Effector memory CD8-positive, alpha-beta T cell (primary cell): ENCODE measurements at regions not wholly inside any gene's neighbourhood (a gene's known extent, or its start where the extent isn't known, plus 50 kb on each side); places are given as distances from the start of the nearest gene placed in this dataset.
A peak's percentile ranks its signal among the peaks of the same experiment; 100 is the strongest.
"Not testable (repeated sequence)": the region's sequence is repeated elsewhere in the genome, so short reads cannot be mapped to it uniquely, and the experiment has no call there.

Experiments
- ATAC-seq: fragments of 150-1000 bp; cut with Tn5 transposase; replicated peaks from 2 replicates; pipeline ENCODE4 v1.10.0; 2021; ENCODE audit warnings: mild to moderate bottlenecking, moderate library complexity
- DNase-seq, 3 experiments: peaks; one replicate each; pipeline ENCODE4 v3.0.0; 2021
- H3K27ac Mint-ChIP-seq, 2 donors: one replicate each; pipeline ENCODE4 v1.8.0; 2022; ENCODE audit warnings: mild to moderate bottlenecking in 2 of 2, mixed read lengths in 2 of 2, moderate library complexity in 2 of 2
- H3K27me3 Mint-ChIP-seq, 2 donors: one replicate each; pipeline ENCODE4 v1.8.0; 2022; ENCODE audit warnings: mixed read lengths in 2 of 2
- H3K36me3 Mint-ChIP-seq: one replicate; pipeline ENCODE4 v1.8.0; 2022; ENCODE audit warnings: mild to moderate bottlenecking, moderate library complexity, mixed read lengths; ENCODE audit not compliant: insufficient read depth
- H3K4me1 Mint-ChIP-seq, 2 donors: one replicate each; pipeline ENCODE4 v1.8.0; 2022; ENCODE audit warnings: low read depth in 2 of 2, mixed read lengths in 2 of 2
- H3K4me3 Mint-ChIP-seq, 2 donors: one replicate each; pipeline ENCODE4 v1.8.0; 2022; ENCODE audit warnings: mild to moderate bottlenecking in 2 of 2, mixed read lengths in 2 of 2, moderate library complexity in 2 of 2
- H3K9me3 Mint-ChIP-seq, 2 donors: one replicate each; pipeline ENCODE4 v1.8.0; 2022; ENCODE audit warnings: mixed read lengths in 2 of 2

DNA sequence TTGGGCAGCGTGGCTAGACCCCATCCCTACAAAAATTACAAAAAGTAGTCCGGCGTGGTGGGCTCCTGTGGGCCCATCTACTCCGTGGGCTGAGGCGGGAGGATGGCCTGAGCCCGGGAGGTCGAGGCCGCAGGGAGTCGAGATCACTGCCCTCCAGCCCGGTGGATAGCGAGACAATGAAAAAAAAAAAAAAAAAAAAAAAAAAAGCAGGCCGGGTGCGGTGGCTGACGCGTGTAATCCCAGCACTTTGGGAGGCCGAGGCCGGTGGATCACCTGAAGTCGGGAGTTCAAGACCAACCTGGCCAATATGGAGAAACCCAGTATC, 110.5 kb upstream of the LPCAT1 start:
- H3K9me3 Mint-ChIP-seq: no peaks in the 10 kb centered on the region
- no peaks in the 10 kb centered on the region for H3K27me3 Mint-ChIP-seq
- DNase-seq (no peak), ATAC-seq (no peak)
- H3K4me3 Mint-ChIP-seq: peak overlapping the region; percentile 95 to 96
- peaks cover 13 to 16% of the 10 kb centered on the region in 2 donors for H3K4me1 Mint-ChIP-seq
- peaks cover 9% of the 10 kb centered on the region for H3K36me3 Mint-ChIP-seq
- peak overlapping the region; percentile 91 to 96 for H3K27ac Mint-ChIP-seq

DNA sequence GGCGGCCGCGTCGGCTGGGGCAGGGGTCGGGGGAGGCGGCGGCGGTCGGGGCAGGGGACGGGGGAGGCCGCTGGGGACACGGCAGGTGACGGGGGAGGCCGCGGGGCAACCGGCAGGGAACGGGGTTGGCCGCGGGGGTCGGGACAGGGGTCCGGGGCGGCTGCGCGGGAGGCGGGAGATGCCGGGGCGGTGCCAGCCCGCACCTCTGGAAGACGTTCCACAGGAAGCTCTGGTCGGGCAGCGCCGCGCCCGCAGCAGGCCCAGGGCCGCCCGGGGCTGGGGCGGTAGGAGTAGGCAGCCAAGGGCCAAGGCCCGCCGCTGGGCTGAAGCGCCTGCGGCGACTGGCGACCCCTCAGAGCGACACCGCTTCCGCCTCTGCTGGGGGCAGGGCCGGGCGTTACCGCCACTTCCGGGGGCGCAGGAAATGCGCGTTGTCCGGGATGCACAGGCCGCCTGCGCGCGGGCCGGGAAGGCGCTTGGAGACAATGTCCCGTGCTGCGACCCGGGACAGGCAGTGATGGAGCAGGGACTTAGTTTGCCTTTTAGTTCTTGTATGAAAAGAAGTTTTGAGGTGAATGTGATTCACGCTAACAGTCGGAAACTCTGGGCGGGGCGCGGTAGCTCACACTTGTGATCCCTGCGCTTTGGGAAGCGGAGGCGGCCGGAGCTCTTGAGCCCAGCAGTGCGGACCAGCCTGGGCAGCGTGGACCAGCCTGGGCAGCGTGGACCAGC, 110.0 kb upstream of the LPCAT1 start:
- Mint-ChIP-seq H3K27me3 (no peaks in the 10 kb centered on the region), H3K9me3 (no peaks in the 10 kb centered on the region), H3K4me3 (peak overlapping the region; percentile 95 to 96), H3K36me3 (peaks cover 9% of the 10 kb centered on the region), H3K27ac (peak overlapping the region; percentile 91 to 96), H3K4me1 (peaks cover 13 to 16% of the 10 kb centered on the region in 2 donors)
- peak; percentile 93 for ATAC-seq
- DNase-seq: peak; percentile 44 to 55 (median 53)

DNA sequence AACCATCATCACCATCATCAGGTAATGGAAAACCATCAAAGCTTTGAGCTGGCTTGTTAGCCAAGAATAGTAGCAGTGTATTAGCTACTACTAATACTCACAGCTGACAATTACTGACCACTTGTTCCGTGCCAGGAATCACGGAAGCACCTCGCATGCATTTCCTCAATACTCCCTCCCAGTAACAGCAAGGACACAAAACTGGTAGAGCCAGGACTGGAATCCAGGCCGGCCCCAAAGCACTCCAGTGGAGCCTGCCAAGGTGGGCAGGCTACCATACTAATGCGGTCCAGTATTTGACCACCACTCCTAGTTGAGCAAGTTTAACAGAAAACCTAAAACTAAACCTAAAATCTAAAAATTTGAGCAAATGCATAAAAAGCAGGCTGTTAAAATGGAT, 107.2 kb upstream of the LPCAT1 start:
- peaks cover 13% of the 10 kb centered on the region for H3K36me3 Mint-ChIP-seq
- peak overlapping the region in 1 of 2 donors; percentile 10 for H3K27ac Mint-ChIP-seq
- H3K9me3 Mint-ChIP-seq, H3K27me3 Mint-ChIP-seq, DNase-seq, H3K4me3 Mint-ChIP-seq, ATAC-seq: not testable (repeated sequence)
- H3K4me1 Mint-ChIP-seq: peaks cover 13 to 16% of the 10 kb centered on the region in 2 donors

DNA sequence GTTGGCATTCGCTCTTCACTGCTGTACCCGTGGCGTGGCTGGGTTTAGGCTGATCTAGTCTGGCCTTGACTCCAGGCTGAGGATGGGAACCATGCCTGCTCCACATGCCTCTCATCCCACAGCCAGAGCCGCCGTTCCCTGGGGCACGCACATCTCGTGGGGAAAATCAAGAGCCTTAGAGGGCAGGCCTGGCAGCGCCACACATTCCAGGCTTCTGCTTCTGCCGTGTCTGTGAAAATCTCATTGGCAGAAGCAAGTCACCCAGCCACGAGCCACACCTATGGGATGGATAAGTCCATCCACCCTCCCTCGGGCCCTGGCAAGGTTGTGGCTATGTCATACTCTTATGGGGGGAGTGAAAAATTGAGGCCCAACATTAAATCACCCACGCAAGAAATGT, 102.6 kb upstream of the LPCAT1 start:
- H3K27ac Mint-ChIP-seq, H3K4me3 Mint-ChIP-seq, DNase-seq, ATAC-seq, H3K27me3 Mint-ChIP-seq, H3K9me3 Mint-ChIP-seq, H3K36me3 Mint-ChIP-seq: not testable (repeated sequence)
- peaks cover 21 to 23% of the 10 kb centered on the region in 2 donors for H3K4me1 Mint-ChIP-seq

DNA sequence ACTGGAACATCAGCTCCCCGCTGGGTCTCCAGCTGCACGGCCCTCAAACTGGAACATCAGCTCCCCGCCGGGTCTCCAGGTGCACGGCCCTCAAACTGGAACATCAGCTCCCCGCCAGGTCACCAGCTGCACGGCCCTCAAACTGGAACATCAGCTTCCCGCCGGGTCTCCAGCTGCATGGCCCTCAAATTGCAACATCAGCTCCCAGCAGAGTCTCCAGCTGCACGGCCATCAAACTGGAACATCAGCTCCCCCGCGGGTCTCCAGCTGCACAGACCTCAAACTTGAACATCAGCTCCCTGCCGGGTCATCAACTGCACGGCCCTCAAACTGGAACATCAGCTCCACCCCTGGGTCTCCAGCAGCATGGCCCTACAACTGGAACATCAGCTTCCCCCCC, 95.8 kb upstream of the LPCAT1 start:
- Mint-ChIP-seq H3K4me1 (peaks cover 27 to 31% of the 10 kb centered on the region in 2 donors), H3K36me3 (peaks cover 13% of the 10 kb centered on the region)
- H3K27ac Mint-ChIP-seq, DNase-seq, ATAC-seq, H3K9me3 Mint-ChIP-seq, H3K4me3 Mint-ChIP-seq, H3K27me3 Mint-ChIP-seq: not testable (repeated sequence)

GRCh38 chr5:1618296-1618865, 94.6 kb upstream of the LPCAT1 start:
- ATAC-seq, H3K9me3 Mint-ChIP-seq, H3K4me3 Mint-ChIP-seq, H3K27me3 Mint-ChIP-seq, H3K27ac Mint-ChIP-seq, DNase-seq, H3K36me3 Mint-ChIP-seq: not testable (repeated sequence)
- peaks cover 20 to 21% of the 10 kb centered on the region in 2 donors for H3K4me1 Mint-ChIP-seq

GRCh38 chr5:1617236-1617755, 93.5 kb upstream of the LPCAT1 start:
- not testable (repeated sequence) for ATAC-seq, DNase-seq, H3K4me3 Mint-ChIP-seq, H3K9me3 Mint-ChIP-seq, H3K27me3 Mint-ChIP-seq, H3K27ac Mint-ChIP-seq, H3K36me3 Mint-ChIP-seq
- peaks cover 18 to 20% of the 10 kb centered on the region in 2 donors for H3K4me1 Mint-ChIP-seq

GRCh38 chr5:1613515-1613914, 89.8 kb upstream of the LPCAT1 start:
- not testable (repeated sequence) for H3K27me3 Mint-ChIP-seq

DNA sequence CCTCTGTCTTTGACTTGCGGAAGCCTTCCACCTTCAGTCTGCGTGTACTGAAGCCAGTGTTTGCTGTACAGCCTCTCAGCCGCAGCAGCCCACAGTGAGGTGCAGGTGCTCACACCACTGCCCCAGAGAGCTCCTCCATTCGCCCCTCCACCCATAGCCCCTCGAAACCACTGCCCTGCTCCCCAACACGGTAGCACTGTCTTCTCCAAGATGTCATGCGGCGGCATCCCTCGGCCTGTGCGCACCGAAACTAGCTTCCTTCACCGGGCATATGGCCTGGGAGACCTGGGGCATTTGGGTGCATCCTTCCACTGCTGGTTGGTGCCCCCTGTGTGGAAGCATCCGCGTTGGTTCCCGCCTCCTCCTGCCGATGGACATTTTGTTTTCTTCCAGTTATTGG, 86.8 kb upstream of the LPCAT1 start:
- not testable (repeated sequence) for ATAC-seq, H3K36me3 Mint-ChIP-seq, H3K27me3 Mint-ChIP-seq

More at GRCh38 chr5:1613515-1613914, 89.8 kb upstream of the LPCAT1 start:
- not testable (repeated sequence) for H3K9me3 Mint-ChIP-seq, H3K36me3 Mint-ChIP-seq, DNase-seq, ATAC-seq, H3K4me3 Mint-ChIP-seq, H3K27ac Mint-ChIP-seq, H3K4me1 Mint-ChIP-seq

DNA sequence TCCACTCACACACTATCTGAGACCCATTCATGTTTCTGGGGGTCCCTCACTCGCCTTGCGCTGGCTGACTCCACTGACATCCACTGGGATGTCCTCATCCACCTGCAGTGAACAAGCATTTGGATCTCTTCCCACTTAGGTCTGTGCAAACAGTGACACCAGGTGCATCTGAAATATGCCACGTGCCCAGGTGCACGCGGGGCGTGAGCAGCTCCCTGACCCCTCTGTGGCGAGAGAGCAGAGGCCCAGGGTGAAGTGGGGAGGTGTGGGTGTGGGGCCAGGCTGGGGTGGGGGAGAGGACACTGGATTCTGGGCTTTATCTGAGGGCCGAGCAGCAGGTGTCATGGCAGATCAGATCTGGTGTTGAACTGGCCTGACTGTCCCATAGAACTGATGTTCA, 85.4 kb upstream of the LPCAT1 start:
- not testable (repeated sequence) for H3K27ac Mint-ChIP-seq, DNase-seq, ATAC-seq, H3K9me3 Mint-ChIP-seq, H3K4me1 Mint-ChIP-seq, H3K36me3 Mint-ChIP-seq, H3K27me3 Mint-ChIP-seq
- H3K4me3 Mint-ChIP-seq: peak overlapping the region; percentile 48 to 49

More for the DNA sequence above, 86.8 kb upstream of the LPCAT1 start:
- not testable (repeated sequence) for H3K4me3 Mint-ChIP-seq, DNase-seq, H3K4me1 Mint-ChIP-seq, H3K9me3 Mint-ChIP-seq, H3K27ac Mint-ChIP-seq

- H3K27ac Mint-ChIP-seq, H3K9me3 Mint-ChIP-seq, H3K27me3 Mint-ChIP-seq, H3K4me1 Mint-ChIP-seq, H3K36me3 Mint-ChIP-seq: not testable (repeated sequence)
- DNase-seq (peak in 1 of 3 experiments; percentile 6), ATAC-seq (peak; percentile 85)
- H3K4me3 Mint-ChIP-seq: peak overlapping the region in 1 of 2 donors; percentile 48
Observed at GRCh38 chr5:1608336-1608735, 84.6 kb upstream of the LPCAT1 start.

DNA sequence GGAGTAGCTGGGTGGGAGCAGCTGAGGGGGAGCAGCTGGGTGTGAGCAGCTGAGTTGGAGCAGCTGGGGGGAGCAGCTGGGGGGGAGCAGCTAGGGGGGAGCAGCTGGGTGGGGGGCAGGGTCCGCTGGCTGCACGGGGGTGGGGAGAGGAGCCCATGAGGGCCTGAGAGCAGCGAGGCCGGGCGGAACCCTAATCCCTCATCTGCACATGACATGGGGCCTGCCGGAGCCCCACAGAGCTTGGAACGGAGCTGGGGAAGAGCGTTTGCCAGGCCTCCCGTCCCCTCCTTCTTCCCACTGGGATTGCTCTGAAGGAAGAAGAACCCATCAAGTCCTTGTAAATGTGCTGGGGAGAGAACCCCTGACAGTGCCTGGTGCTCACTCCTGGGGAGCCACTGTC, 83.2 kb upstream of the LPCAT1 start:
- H3K27ac Mint-ChIP-seq, H3K9me3 Mint-ChIP-seq, DNase-seq, H3K36me3 Mint-ChIP-seq, H3K4me3 Mint-ChIP-seq, H3K4me1 Mint-ChIP-seq, ATAC-seq, H3K27me3 Mint-ChIP-seq: not testable (repeated sequence)

GRCh38 chr5:1603916-1604315, 80.2 kb upstream of the LPCAT1 start:
- H3K27me3 Mint-ChIP-seq, H3K36me3 Mint-ChIP-seq, H3K4me3 Mint-ChIP-seq, DNase-seq, ATAC-seq, H3K9me3 Mint-ChIP-seq, H3K27ac Mint-ChIP-seq, H3K4me1 Mint-ChIP-seq: not testable (repeated sequence)

DNA sequence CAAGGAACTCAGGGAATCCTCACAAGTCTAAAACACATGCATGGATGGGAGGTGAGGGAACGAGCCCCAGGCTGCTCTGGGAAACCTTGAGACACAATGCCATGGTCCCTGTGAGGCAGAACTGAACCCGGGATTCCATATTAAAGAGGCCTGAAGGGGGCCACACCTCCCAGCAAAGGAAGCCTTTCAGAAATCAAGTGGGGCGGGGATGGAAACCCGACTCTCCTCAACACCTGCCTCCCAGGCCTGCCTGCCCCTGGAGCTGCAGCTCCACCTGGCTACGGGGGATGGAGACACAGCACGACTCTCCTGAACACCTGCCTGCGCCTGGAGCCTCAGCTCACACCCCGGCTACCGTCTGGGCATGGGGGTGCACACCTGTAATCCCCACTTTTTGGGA, 77.8 kb upstream of the LPCAT1 start:
- not testable (repeated sequence) for H3K4me3 Mint-ChIP-seq, H3K27ac Mint-ChIP-seq, H3K27me3 Mint-ChIP-seq, H3K9me3 Mint-ChIP-seq, H3K36me3 Mint-ChIP-seq, H3K4me1 Mint-ChIP-seq, DNase-seq, ATAC-seq
